Endothelial cell of umbilical vein (primary cell): ENCODE measurements at regions not wholly inside any gene's neighbourhood (a gene's known extent, or its start where the extent isn't known, plus 50 kb on each side); places are given as distances from the start of the nearest gene placed in this dataset.

Experiments
- CTCF ChIP-seq, 2 donors: IDR thresholded peaks; 1 replicate in 1 of 2; 2 replicates in 1 of 2; pipeline ENCODE4 v1.5.1; 2011; ENCODE audit warnings: low read length in 2 of 2, mild to moderate bottlenecking in 2 of 2, moderate library complexity in 2 of 2, control low read depth in 1 of 2, inconsistent platforms in 1 of 2, low read depth in 1 of 2; ENCODE audit not compliant: insufficient read depth in 1 of 2; ENCODE audit errors: extremely low read depth in 1 of 2
- EZH2 ChIP-seq: IDR thresholded peaks from 2 replicates; pipeline ENCODE4 v1.6.1; 2012; ENCODE audit warnings: borderline replicate concordance, low read depth, mild to moderate bottlenecking, moderate library complexity, low read length, inconsistent platforms; ENCODE audit not compliant: severe bottlenecking
- FOS ChIP-seq: IDR thresholded peaks from 2 replicates; pipeline ENCODE4 v1.6.1; 2011; ENCODE audit warnings: mild to moderate bottlenecking, low read length, moderate library complexity, borderline replicate concordance; ENCODE audit not compliant: insufficient read depth
- GATA2 ChIP-seq: IDR thresholded peaks from 2 replicates; pipeline ENCODE4 v1.7.0; 2011; ENCODE audit warnings: low read depth, mild to moderate bottlenecking, moderate library complexity, mixed read lengths, low read length; ENCODE audit not compliant: insufficient read length, insufficient read depth
- JUN ChIP-seq: IDR thresholded peaks from 2 replicates; pipeline ENCODE4 v1.6.1; 2011; ENCODE audit warnings: borderline replicate concordance, low read depth; ENCODE audit not compliant: insufficient read length, insufficient read depth
- MAX ChIP-seq: IDR thresholded peaks from 2 replicates; pipeline ENCODE4 v1.6.1; 2011; ENCODE audit not compliant: insufficient read depth, insufficient read length
- MYC ChIP-seq: IDR thresholded peaks from one replicate; pipeline ENCODE4 v1.6.1; 2011; ENCODE audit warnings: mild to moderate bottlenecking, low read depth, low read length
- POLR2A ChIP-seq: IDR thresholded peaks from 2 replicates; pipeline ENCODE4 v1.6.1; 2012; ENCODE audit warnings: low read depth, mild to moderate bottlenecking, control low read depth, low read length
- POLR2AphosphoS5 ChIP-seq: IDR thresholded peaks from 2 replicates; pipeline ENCODE4 v1.6.1; 2012; ENCODE audit warnings: low read depth, mild to moderate bottlenecking, control low read depth, low read length, moderate library complexity; ENCODE audit not compliant: insufficient read depth

- TF ChIP-seq CTCF (IDR thresholded peaks at IDR 0.05; ENCODE audit: extremely low read depth in 1 of 2, insufficient read depth in 1 of 2, low read depth in 1 of 2, low read length in 2 of 2) = no peak
- no peak for TF ChIP-seq EZH2
- TF ChIP-seq POLR2A = no peak
- no peak for TF ChIP-seq MYC
- no peak for TF ChIP-seq JUN
- no peak for TF ChIP-seq POLR2AphosphoS5
- TF ChIP-seq MAX = no peak
- TF ChIP-seq FOS = no peak
- no peak for TF ChIP-seq GATA2
These were observed 103.2 kb upstream of the ARMC2 start for GRCh38 chr6:108744996-108745395.
